ENCODE measurements at regions not wholly inside any gene's neighbourhood (a gene's known extent, or its start where the extent isn't known, plus 50 kb on each side); places are given as distances from the start of the nearest gene placed in this dataset.

DNA sequence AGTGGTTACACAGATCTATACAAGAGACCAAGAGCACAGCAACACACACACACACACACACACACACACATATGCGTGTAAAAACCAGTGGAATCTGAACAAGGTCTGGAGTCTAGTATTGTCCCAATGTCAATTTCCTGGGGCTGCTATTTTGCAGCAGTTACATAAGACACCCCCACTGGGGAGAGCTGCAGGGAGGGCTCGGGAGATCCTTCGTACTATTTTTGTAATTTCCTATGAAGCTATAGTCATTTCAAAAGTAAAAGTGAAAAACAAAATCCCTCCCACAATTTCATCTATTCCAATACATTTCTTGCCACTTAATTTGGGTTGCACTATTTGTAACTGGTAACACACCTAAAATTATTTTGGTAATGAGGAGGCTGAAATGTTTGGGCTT lies 68.5 kb downstream of the C16orf95 start:
- Histone ChIP-seq H3K4me1 (ENCODE audit: control insufficient read depth, insufficient read depth, low read length) (no peaks in the 10 kb centered on the region), H3K4me3 (ENCODE audit: low read length) (no peak overlapping the region), H3K27me3 (ENCODE audit: control insufficient read depth, insufficient read depth, low read length, poor library complexity, severe bottlenecking) (no peaks in the 10 kb centered on the region), H3K9me3 (ENCODE audit: control insufficient read depth, low read length) (no peaks in the 10 kb centered on the region), H3K36me3 (ENCODE audit: control insufficient read depth, insufficient read depth, low read length) (no peaks in the 10 kb centered on the region), H3K27ac (ENCODE audit: low read depth, low read length) (no peak overlapping the region), H3K9ac (ENCODE audit: extremely low read depth, low read length, poor library complexity, severe bottlenecking) (no peak overlapping the region)
- no peaks in the 10 kb centered on the region for H3K9me3 Mint-ChIP-seq
- H3K4me1 Mint-ChIP-seq, result peaks cover 12% of the 10 kb centered on the region
- no peak overlapping the region for H3K27ac Mint-ChIP-seq
- no peak overlapping the region for H3K4me3 Mint-ChIP-seq
- H3K36me3 Mint-ChIP-seq (ENCODE audit: low read depth), result no peaks in the 10 kb centered on the region
- 92% methylated on average over 3 of the region's 3 CpGs; no CpG with 5 or more reads in 1 of the 2 experiments for WGBS, 2 experiments (ENCODE audit: insufficient coverage in 1 of 2, insufficient read length in 1 of 2)
- TF ChIP-seq, protein P1, sequence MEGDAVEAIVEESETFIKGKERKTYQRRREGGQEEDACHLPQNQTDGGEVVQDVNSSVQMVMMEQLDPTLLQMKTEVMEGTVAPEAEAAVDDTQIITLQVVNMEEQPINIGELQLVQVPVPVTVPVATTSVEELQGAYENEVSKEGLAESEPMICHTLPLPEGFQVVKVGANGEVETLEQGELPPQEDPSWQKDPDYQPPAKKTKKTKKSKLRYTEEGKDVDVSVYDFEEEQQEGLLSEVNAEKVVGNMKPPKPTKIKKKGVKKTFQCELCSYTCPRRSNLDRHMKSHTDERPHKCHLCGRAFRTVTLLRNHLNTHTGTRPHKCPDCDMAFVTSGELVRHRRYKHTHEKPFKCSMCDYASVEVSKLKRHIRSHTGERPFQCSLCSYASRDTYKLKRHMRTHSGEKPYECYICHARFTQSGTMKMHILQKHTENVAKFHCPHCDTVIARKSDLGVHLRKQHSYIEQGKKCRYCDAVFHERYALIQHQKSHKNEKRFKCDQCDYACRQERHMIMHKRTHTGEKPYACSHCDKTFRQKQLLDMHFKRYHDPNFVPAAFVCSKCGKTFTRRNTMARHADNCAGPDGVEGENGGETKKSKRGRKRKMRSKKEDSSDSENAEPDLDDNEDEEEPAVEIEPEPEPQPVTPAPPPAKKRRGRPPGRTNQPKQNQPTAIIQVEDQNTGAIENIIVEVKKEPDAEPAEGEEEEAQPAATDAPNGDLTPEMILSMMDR (conservative IDR thresholded peaks at IDR 0.05), result no peak
- DNase-seq, result no peak
- no peaks in the 10 kb centered on the region for H3K27me3 Mint-ChIP-seq (ENCODE audit: insufficient read depth)

DNA sequence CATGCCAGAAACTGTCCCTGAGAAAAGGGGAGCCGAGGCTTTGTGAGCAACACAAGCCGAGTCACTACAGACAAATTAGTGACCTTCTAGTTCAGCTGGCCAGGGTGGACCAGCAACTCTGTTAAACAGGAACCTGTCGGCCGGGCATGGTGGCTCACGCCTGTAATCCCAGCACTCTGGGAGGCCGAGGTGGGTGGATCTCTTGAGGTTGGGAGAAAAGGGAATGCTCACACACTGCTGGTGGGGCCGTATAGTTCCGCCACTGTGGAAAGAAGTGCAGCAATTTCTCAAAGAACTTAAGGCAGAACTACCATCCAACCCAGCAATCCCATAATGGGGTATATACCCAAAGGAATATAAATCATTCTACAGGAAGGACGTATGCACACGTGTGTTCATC lies 67.8 kb downstream of the C16orf95 start:
- Histone ChIP-seq H3K9me3 (ENCODE audit: control insufficient read depth, low read length) (no peaks in the 10 kb centered on the region), H3K4me1 (ENCODE audit: control insufficient read depth, insufficient read depth, low read length) (no peaks in the 10 kb centered on the region), H3K9ac (ENCODE audit: extremely low read depth, low read length, poor library complexity, severe bottlenecking) (no peak overlapping the region), H3K27ac (ENCODE audit: low read depth, low read length) (no peak overlapping the region), H3K36me3 (ENCODE audit: control insufficient read depth, insufficient read depth, low read length) (no peaks in the 10 kb centered on the region), H3K4me3 (ENCODE audit: low read length) (no peak overlapping the region), H3K27me3 (ENCODE audit: control insufficient read depth, insufficient read depth, low read length, poor library complexity, severe bottlenecking) (no peaks in the 10 kb centered on the region)
- H3K36me3 Mint-ChIP-seq (ENCODE audit: low read depth), result no peaks in the 10 kb centered on the region
- WGBS, 2 experiments (ENCODE audit: insufficient coverage in 1 of 2, insufficient read length in 1 of 2), result 93 to 95% methylated on average over 6 to 9 of the region's 10 CpGs
- H3K4me1 Mint-ChIP-seq, result peaks cover 12% of the 10 kb centered on the region
- no peak overlapping the region for H3K27ac Mint-ChIP-seq
- TF ChIP-seq, protein P1 (conservative IDR thresholded peaks at IDR 0.05), result no peak
- no peak for DNase-seq
- no peaks in the 10 kb centered on the region for H3K27me3 Mint-ChIP-seq (ENCODE audit: insufficient read depth)
- no peaks in the 10 kb centered on the region for H3K9me3 Mint-ChIP-seq
- H3K4me3 Mint-ChIP-seq, result no peak overlapping the region

DNA sequence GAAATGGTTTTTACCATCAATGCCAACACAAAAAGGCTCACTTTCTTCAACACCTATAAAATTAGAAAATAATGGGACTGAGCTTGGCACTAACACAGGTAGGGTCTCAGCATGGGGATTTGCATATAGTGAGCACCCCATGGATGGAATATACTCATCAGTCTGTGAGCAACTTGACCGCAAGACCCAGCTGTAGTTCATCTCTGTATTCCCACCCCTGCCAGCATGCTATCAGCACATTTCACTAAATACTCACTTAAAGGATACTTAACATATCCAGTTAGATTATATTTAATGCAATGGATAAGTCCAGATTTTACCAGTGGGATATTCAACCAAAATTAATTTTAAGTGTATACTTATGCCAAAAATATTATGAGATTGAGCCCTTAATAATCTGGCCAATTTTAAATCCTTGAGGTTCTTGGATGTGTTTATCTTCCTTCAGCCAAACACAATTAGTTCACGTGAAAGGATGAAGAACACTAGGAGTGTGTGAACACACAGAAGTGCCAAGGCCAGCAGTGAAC lies 66.7 kb downstream of the C16orf95 start:
- Histone ChIP-seq H3K4me3 (ENCODE audit: low read length) (no peak overlapping the region), H3K9me3 (ENCODE audit: control insufficient read depth, low read length) (no peaks in the 10 kb centered on the region), H3K27me3 (ENCODE audit: control insufficient read depth, insufficient read depth, low read length, poor library complexity, severe bottlenecking) (no peaks in the 10 kb centered on the region), H3K36me3 (ENCODE audit: control insufficient read depth, insufficient read depth, low read length) (no peaks in the 10 kb centered on the region), H3K9ac (ENCODE audit: extremely low read depth, low read length, poor library complexity, severe bottlenecking) (no peak overlapping the region), H3K27ac (ENCODE audit: low read depth, low read length) (no peak overlapping the region), H3K4me1 (ENCODE audit: control insufficient read depth, insufficient read depth, low read length) (no peaks in the 10 kb centered on the region)
- 91% methylated on average over 2 of the region's 2 CpGs; no CpG with 5 or more reads in 1 of the 2 experiments for WGBS, 2 experiments (ENCODE audit: insufficient coverage in 1 of 2, insufficient read length in 1 of 2)
- Mint-ChIP-seq H3K27ac (no peak overlapping the region), H3K27me3 (ENCODE audit: insufficient read depth) (no peaks in the 10 kb centered on the region), H3K9me3 (no peaks in the 10 kb centered on the region), H3K36me3 (ENCODE audit: low read depth) (no peaks in the 10 kb centered on the region), H3K4me1 (peaks cover 2% of the 10 kb centered on the region), H3K4me3 (no peak overlapping the region)
- DNase-seq, result no peak
- TF ChIP-seq, protein P1 (conservative IDR thresholded peaks at IDR 0.05), result no peak

Data from endodermal cell (in vitro differentiated cells).